ENCODE measurements at regions not wholly inside any gene's neighbourhood (a gene's known extent, or its start where the extent isn't known, plus 50 kb on each side); places are given as distances from the start of the nearest gene placed in this dataset.

DNA sequence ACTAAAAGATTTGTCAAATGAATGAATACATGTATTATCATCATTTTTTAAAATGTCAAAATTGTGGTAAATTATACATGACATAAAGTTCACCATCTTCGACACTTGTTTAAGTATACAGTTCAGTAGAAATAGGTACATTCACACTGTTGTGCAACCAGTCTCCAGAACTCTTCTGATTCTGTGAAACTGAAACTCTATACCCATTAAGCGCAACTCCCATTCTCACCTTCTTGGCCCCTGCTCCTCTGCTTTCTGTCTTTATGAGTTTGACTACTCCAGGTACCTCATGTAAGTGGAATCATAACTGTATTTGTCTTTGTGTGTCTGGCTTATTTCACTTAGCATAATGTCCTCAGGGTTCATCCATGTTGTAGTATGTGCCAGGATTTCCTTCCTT lies 50.1 kb upstream of the KBTBD8 start:
- H3K27me3 Mint-ChIP-seq: peaks cover 1% of the 10 kb centered on the region
- no peaks in the 10 kb centered on the region for H3K4me1 Mint-ChIP-seq (ENCODE audit: low read depth)
- no peaks in the 10 kb centered on the region for H3K36me3 Mint-ChIP-seq (ENCODE audit: low read depth)
- intact Hi-C loops (cut with micrococcal nuclease): loop anchor here (10.0 kb wide), 1 partner anchor 1927 kb away; no protein-coding TSS in a partner anchor
- H3K4me3 Mint-ChIP-seq: no peak overlapping the region
- H3K27ac Mint-ChIP-seq: no peak overlapping the region
- no peaks in the 10 kb centered on the region for H3K9me3 Mint-ChIP-seq
